Neural progenitor cell (in vitro differentiated cells): ENCODE measurements at regions not wholly inside any gene's neighbourhood (a gene's known extent, or its start where the extent isn't known, plus 50 kb on each side); places are given as distances from the start of the nearest gene placed in this dataset.

Experiments used
- EZH2 ChIP-seq: fragments of 200-600 bp; sonication (generic); IDR thresholded peaks from 2 replicates; pipeline ENCODE4 v1.6.1; 2017; ENCODE audit warnings: antibody characterized with exemption, mild to moderate bottlenecking, moderate library complexity
- EZH2phosphoT487 ChIP-seq: fragments of 200-600 bp; sonication (generic); IDR thresholded peaks from 2 replicates; pipeline ENCODE4 v1.6.1; 2017; ENCODE audit warnings: antibody characterized with exemption
- TF ChIP-seq, protein P1 (sequence below): fragments of 200-600 bp; sonication (generic); IDR thresholded peaks from 2 replicates; pipeline ENCODE4 v1.5.1; 2017; ENCODE audit warnings: antibody characterized with exemption, mild to moderate bottlenecking

- TF ChIP-seq, protein P1, sequence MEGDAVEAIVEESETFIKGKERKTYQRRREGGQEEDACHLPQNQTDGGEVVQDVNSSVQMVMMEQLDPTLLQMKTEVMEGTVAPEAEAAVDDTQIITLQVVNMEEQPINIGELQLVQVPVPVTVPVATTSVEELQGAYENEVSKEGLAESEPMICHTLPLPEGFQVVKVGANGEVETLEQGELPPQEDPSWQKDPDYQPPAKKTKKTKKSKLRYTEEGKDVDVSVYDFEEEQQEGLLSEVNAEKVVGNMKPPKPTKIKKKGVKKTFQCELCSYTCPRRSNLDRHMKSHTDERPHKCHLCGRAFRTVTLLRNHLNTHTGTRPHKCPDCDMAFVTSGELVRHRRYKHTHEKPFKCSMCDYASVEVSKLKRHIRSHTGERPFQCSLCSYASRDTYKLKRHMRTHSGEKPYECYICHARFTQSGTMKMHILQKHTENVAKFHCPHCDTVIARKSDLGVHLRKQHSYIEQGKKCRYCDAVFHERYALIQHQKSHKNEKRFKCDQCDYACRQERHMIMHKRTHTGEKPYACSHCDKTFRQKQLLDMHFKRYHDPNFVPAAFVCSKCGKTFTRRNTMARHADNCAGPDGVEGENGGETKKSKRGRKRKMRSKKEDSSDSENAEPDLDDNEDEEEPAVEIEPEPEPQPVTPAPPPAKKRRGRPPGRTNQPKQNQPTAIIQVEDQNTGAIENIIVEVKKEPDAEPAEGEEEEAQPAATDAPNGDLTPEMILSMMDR: no peak
- TF ChIP-seq EZH2phosphoT487: no peak
- TF ChIP-seq EZH2: no peak
Observed at GRCh38 chr2:160940699-160941098, 219.5 kb upstream of the TANK start.
